Heart left ventricle (tissue), 16 donors: ENCODE measurements at regions not wholly inside any gene's neighbourhood (a gene's known extent, or its start where the extent isn't known, plus 50 kb on each side); places are given as distances from the start of the nearest gene placed in this dataset.

Source experiments
- ATAC-seq, 4 donors: fragments of 200-7000 bp; cut with Tn5 transposase; one replicate each; pipeline ENCODE4 v1.9.1; 2020 to 2022; ENCODE audit warnings: moderate library complexity in 4 of 4, mild to moderate bottlenecking in 3 of 4, moderate number of reproducible peaks in 1 of 4
- DNase-seq, 5 donors: peaks; one replicate each; pipeline ENCODE4 v3.0.0-alpha.2; 2020
- H3K27ac ChIP-seq, 12 donors: fragments of 200-600 bp; sonication (generic) in 4 of 12; one replicate each; pipeline versions ENCODE4 v1.5.0 to v1.8.0; 2016 to 2022; ENCODE audit warnings: mild to moderate bottlenecking in 2 of 12
- H3K27me3 ChIP-seq, 9 donors: fragments of 200-600 bp; sonication (generic) in 2 of 9; one replicate each; pipeline versions ENCODE4 v1.5.1 to v1.8.0; 2016 to 2022; ENCODE audit warnings: mild to moderate bottlenecking in 3 of 9
- H3K36me3 ChIP-seq, 9 donors: fragments of 200-600 bp; sonication (generic) in 2 of 9; one replicate each; pipeline versions ENCODE4 v1.5.0 to v1.8.0; 2018 to 2022; ENCODE audit warnings: mild to moderate bottlenecking in 2 of 9
- H3K4me1 ChIP-seq, 12 donors: fragments of 200-600 bp; sonication (generic) in 4 of 12; one replicate each; pipeline versions ENCODE4 v1.5.0 to v1.8.0; 2016 to 2022; ENCODE audit warnings: mild to moderate bottlenecking in 3 of 12
- H3K4me3 ChIP-seq, 12 donors: fragments of 200-600 bp; sonication (generic) in 4 of 12; one replicate each; pipeline versions ENCODE4 v1.5.0 to v1.8.0; 2017 to 2022; ENCODE audit warnings: mild to moderate bottlenecking in 9 of 12, moderate library complexity in 4 of 12
- H3K9me3 ChIP-seq, 12 donors: fragments of 200-600 bp; sonication (generic) in 4 of 12; one replicate each; pipeline versions ENCODE4 v1.5.0 to v1.8.0; 2016 to 2022; ENCODE audit warnings: mild to moderate bottlenecking in 1 of 12
- CTCF ChIP-seq, 12 donors: fragments of 200-600 bp; sonication (generic) in 4 of 12; IDR thresholded peaks; one replicate each; pipeline versions ENCODE4 v1.5.0 to v1.8.0; 2018 to 2022; ENCODE audit warnings: antibody characterized with exemption in 12 of 12, mild to moderate bottlenecking in 5 of 12
- POLR2A ChIP-seq, 2 donors: fragments of 450-650 bp; IDR thresholded peaks; one replicate each; pipeline ENCODE4 v1.6.1; 2017; ENCODE audit warnings: antibody characterized with exemption in 2 of 2, mild to moderate bottlenecking in 2 of 2, moderate library complexity in 2 of 2
- WGBS, 4 donors: extraction: QIAGEN DNeasy Blood & Tissue Kit in 2 of 4; methylation state at CpG; one replicate each; pipeline versions ENCODE4 v1.1.5 to v1.1.7; 2013 to 2018; 5-methylcytosine and 5-hydroxymethylcytosine counted together
- intact Hi-C, 10 donors: fragments of 100-400 bp; cut with DNase I; formaldehyde crosslinking; loops; one replicate each; pipeline versions ENCODE4 v1.11.1 to v1.14.2; 2022
- donor health status: ischemic (EF 13 %, LVEDD 7.1; RV severe dilation, severe dysfunction).
- donor health status: healthy with polysubstance abuse.
- donor health status: DM: no; HTN: yes; CAD: no.
- donor health status: DM: no; HTN: no; CAD: no.
- donor health status: ischemic (EF 25% LVEDD 6.9; RV normal size, moderate dysfunction).
- donor health status: ischemic (EF 25% LVEDD 5.7; RV mildly dilated, moderate dysfunction).
- donor health status: healthy.
- donor health status: DM: yes; HTN: yes; CAD: no.
- donor health status: ischemic (EF 35%, LVEDD 5.7; RV mildly dilated, moderate dysfunction).
- donor health status: nonischemic (EF 11% LVEDD 7.7; RV severe dilation, severe dysfunction).
- donor health status: DM: yes; HTN: yes; CAD: no.
- donor health status: PGD.
- donor health status: ischemic (EF 29% LVEDD 5.4; RV normal size, mild dysfunction).
- donor health status: nonischemic (EF 23%, LVEDD 6.1; RV moderate dilation, normal function).

DNA sequence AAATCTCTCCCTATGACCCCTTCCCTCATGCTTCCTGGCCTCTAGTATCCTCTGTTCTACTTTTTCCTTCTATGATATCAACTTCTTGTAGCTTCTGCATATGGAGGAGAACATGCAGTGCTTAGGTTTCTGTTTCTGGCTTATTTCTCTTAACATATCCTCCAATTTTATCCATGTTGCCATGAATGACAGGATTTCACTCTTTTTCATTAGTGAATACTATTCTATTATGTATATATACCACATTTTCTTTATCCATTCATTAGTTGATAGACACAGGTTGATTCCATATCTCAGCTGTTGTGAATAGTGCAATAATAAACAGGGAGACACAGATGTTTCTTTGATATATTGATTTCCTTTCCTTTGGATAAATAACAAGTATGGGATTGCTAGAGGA lies 123.3 kb upstream of the SESN3 start:
- no peak for ATAC-seq
- DNase-seq = no peak
- Histone ChIP-seq H3K9me3 (peaks cover 0 to 9% (median 2%) of the 10 kb centered on the region in 12 donors), H3K4me3 (no peak overlapping the region), H3K27me3 (no peaks in the 10 kb centered on the region), H3K4me1 (peaks cover 0 to 10% (median 2%) of the 10 kb centered on the region in 12 donors), H3K36me3 (no peaks in the 10 kb centered on the region), H3K27ac (no peak overlapping the region)
- TF ChIP-seq POLR2A (IDR thresholded peaks at IDR 0.05) (no peak), CTCF (IDR thresholded peaks at IDR 0.05) (no peak)
- intact Hi-C loops = no loop called here

DNA sequence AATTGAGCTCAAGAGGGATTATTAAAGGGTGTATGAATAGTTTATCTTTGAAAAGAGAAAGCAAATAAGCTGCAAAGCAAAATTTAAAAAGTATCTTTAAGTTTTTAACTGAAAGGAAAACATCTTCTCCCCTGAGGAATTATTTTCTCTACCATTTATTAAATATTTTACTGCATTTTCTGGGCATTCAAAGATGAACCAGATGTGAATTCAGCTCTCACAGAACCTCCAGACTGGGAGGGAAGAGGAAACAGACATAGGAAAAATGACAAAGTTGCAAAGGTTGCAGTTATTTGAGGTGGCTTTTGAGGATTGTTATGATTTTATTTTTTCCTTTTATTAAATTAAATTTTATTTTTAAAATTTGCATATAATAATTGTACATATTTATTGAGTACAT lies 122.7 kb upstream of the SESN3 start:
- ATAC-seq (no peak), DNase-seq (no peak)
- Histone ChIP-seq H3K4me3 (no peak overlapping the region), H3K36me3 (no peaks in the 10 kb centered on the region), H3K4me1 (peaks cover 0 to 5% (median 0%) of the 10 kb centered on the region in 12 donors), H3K9me3 (peaks cover 0 to 15% (median 6%) of the 10 kb centered on the region in 12 donors), H3K27me3 (no peaks in the 10 kb centered on the region), H3K27ac (no peak overlapping the region)
- intact Hi-C loops = no loop called here
- no peak for TF ChIP-seq POLR2A (IDR thresholded peaks at IDR 0.05)
- TF ChIP-seq CTCF (IDR thresholded peaks at IDR 0.05) = no peak

- WGBS, 4 donors = 71 to 76% (median 75%) methylated on average over 2 of the region's 2 CpGs
- no peak for ATAC-seq
- H3K4me3 ChIP-seq = no peak overlapping the region
Measured at GRCh38 chr11:95352733-95353346, 121.8 kb upstream of the SESN3 start.

GRCh38 chr11:95349345-95349942 lies 118.4 kb upstream of the SESN3 start:
- Histone ChIP-seq H3K9me3 (peaks cover 0 to 18% (median 6%) of the 10 kb centered on the region in 12 donors), H3K4me3 (no peak overlapping the region), H3K27me3 (no peaks in the 10 kb centered on the region), H3K4me1 (no peaks in the 10 kb centered on the region), H3K36me3 (no peaks in the 10 kb centered on the region), H3K27ac (no peak overlapping the region)
- intact Hi-C loops = loop anchor here in 1 of 10 donors (10.0 kb wide), 1 partner anchor 355 kb away; no protein-coding TSS in a partner anchor
- no peak for ATAC-seq
- TF ChIP-seq CTCF (IDR thresholded peaks at IDR 0.05) = no peak
- TF ChIP-seq POLR2A (IDR thresholded peaks at IDR 0.05) = no peak
- DNase-seq = no peak

More at GRCh38 chr11:95352733-95353346, 121.8 kb upstream of the SESN3 start:
- intact Hi-C loops = no loop called here
- no peak for DNase-seq
- H3K36me3 ChIP-seq = no peaks in the 10 kb centered on the region
- peaks cover 0 to 18% (median 6%) of the 10 kb centered on the region in 12 donors for H3K9me3 ChIP-seq
- H3K27ac ChIP-seq = no peak overlapping the region
- H3K27me3 ChIP-seq = no peaks in the 10 kb centered on the region
- no peak for TF ChIP-seq POLR2A (IDR thresholded peaks at IDR 0.05)
- no peak for TF ChIP-seq CTCF (IDR thresholded peaks at IDR 0.05)
- H3K4me1 ChIP-seq = no peaks in the 10 kb centered on the region
